Endothelial cell of umbilical vein (primary cell): ENCODE measurements at regions not wholly inside any gene's neighbourhood (a gene's known extent, or its start where the extent isn't known, plus 50 kb on each side); places are given as distances from the start of the nearest gene placed in this dataset.

Source experiments
- BruUV-seq: library from RNA; stranded (reverse); fragments of 400-500 nt; replicated peaks from 2 replicates; lab custom pipeline; 2021; lab: Mats Ljungman, UMichigan
- CTCF ChIA-PET: fragments of 300-600, 350-600 bp; sonication (Branson Sonifier 250); formaldehyde crosslinking; loops from one replicate; lab custom pipeline; 2021; ENCODE audit warnings: antibody characterized with exemption, inconsistent platforms; lab: Charles Lee
- POLR2A ChIA-PET: fragments of 300-600, 350-600 bp; sonication (Branson Sonifier 250); formaldehyde crosslinking; loops from one replicate; lab custom pipeline; 2021; ENCODE audit warnings: antibody characterized with exemption, inconsistent platforms; lab: Charles Lee
- DNase-seq: peaks from one replicate; pipeline ENCODE4 v3.0.0-alpha.2; 2011; ENCODE audit warnings: low read depth, low spot score
- FAIRE-seq: peaks from 2 replicates; lab custom pipeline; 2011; peaks lifted over from hg19 to GRCh38; lab: Jason Lieb, UNC
- H2AFZ ChIP-seq: 2 replicates; pipeline ENCODE4 v1.6.0; 2012; ENCODE audit warnings: low read depth, low read length, control low read depth, inconsistent platforms
- H3K27ac ChIP-seq: 2 replicates; pipeline ENCODE4 v1.5.1; 2011; ENCODE audit warnings: low read depth, mild to moderate bottlenecking, control low read depth, low read length, moderate library complexity; ENCODE audit not compliant: insufficient read depth
- H3K27me3 ChIP-seq, 2 experiments: 2 replicates each; pipeline versions ENCODE4 v1.6.0 to v1.6.1; 2011; ENCODE audit warnings: low read length in 2 of 2, mixed read lengths in 1 of 2; ENCODE audit not compliant: control insufficient read depth in 2 of 2, insufficient read depth in 2 of 2
- H3K36me3 ChIP-seq, 2 experiments: 2 replicates in 1 of 2; 3 replicates in 1 of 2; pipeline ENCODE4 v1.5.1; 2011; ENCODE audit warnings: low read length in 2 of 2, mild to moderate bottlenecking in 1 of 2, moderate library complexity in 1 of 2; ENCODE audit not compliant: control insufficient read depth in 2 of 2, insufficient read depth in 2 of 2; ENCODE audit errors: extremely low read depth in 1 of 2
- H3K4me1 ChIP-seq: 3 replicates; pipeline ENCODE4 v1.5.1; 2011; ENCODE audit warnings: mild to moderate bottlenecking, low read length; ENCODE audit not compliant: control insufficient read depth, insufficient read depth; ENCODE audit errors: extremely low read depth
- H3K4me2 ChIP-seq: 2 replicates; pipeline ENCODE4 v1.6.1; 2011; ENCODE audit warnings: low read length, control low read depth, mixed read lengths; ENCODE audit not compliant: insufficient read depth
- H3K4me3 ChIP-seq, 3 experiments: fragments of 200-600 bp in 1 of 3; sonication (generic), shearing (Covaris generic) in 1 of 3; replicated peaks in 1 of 3; 2 replicates each; pipeline ENCODE4 v1.5.1; 2011 to 2016; ENCODE audit warnings: control low read depth in 3 of 3, low read length in 3 of 3, mild to moderate bottlenecking in 2 of 3, inconsistent platforms in 1 of 3, low read depth in 1 of 3, moderate library complexity in 1 of 3; ENCODE audit not compliant: insufficient read depth in 1 of 3
- H3K79me2 ChIP-seq: 2 replicates; pipeline ENCODE4 v1.6.0; 2012; ENCODE audit warnings: low read length, inconsistent platforms; ENCODE audit not compliant: control insufficient read depth, insufficient read depth
- H3K9ac ChIP-seq: replicated peaks from 2 replicates; pipeline ENCODE3; 2011; ENCODE audit warnings: low read length, control low read depth; ENCODE audit not compliant: insufficient read depth; ENCODE audit errors: extremely low read depth
- H3K9me1 ChIP-seq: replicated peaks from 3 replicates; pipeline ENCODE4 v1.6.0; 2011; ENCODE audit warnings: mild to moderate bottlenecking, low read length; ENCODE audit not compliant: control insufficient read depth, insufficient read depth; ENCODE audit errors: extremely low read depth
- H3K9me3 ChIP-seq: replicated peaks from 2 replicates; pipeline ENCODE4 v1.5.1; 2012; ENCODE audit warnings: low read length, inconsistent platforms; ENCODE audit not compliant: control insufficient read depth, insufficient read depth
- H4K20me1 ChIP-seq: replicated peaks from 2 replicates; pipeline ENCODE3; 2011; ENCODE audit warnings: mild to moderate bottlenecking, low read length; ENCODE audit not compliant: control insufficient read depth, insufficient read depth; ENCODE audit errors: extremely low read depth
- CTCF ChIP-seq, 2 donors: IDR thresholded peaks; 1 replicate in 1 of 2; 2 replicates in 1 of 2; pipeline ENCODE4 v1.5.1; 2011; ENCODE audit warnings: low read length in 2 of 2, mild to moderate bottlenecking in 2 of 2, moderate library complexity in 2 of 2, control low read depth in 1 of 2, inconsistent platforms in 1 of 2, low read depth in 1 of 2; ENCODE audit not compliant: insufficient read depth in 1 of 2; ENCODE audit errors: extremely low read depth in 1 of 2
- EZH2 ChIP-seq: IDR thresholded peaks from 2 replicates; pipeline ENCODE4 v1.6.1; 2012; ENCODE audit warnings: borderline replicate concordance, low read depth, mild to moderate bottlenecking, moderate library complexity, low read length, inconsistent platforms; ENCODE audit not compliant: severe bottlenecking
- FOS ChIP-seq: IDR thresholded peaks from 2 replicates; pipeline ENCODE4 v1.6.1; 2011; ENCODE audit warnings: mild to moderate bottlenecking, low read length, moderate library complexity, borderline replicate concordance; ENCODE audit not compliant: insufficient read depth
- GATA2 ChIP-seq: IDR thresholded peaks from 2 replicates; pipeline ENCODE4 v1.7.0; 2011; ENCODE audit warnings: low read depth, mild to moderate bottlenecking, moderate library complexity, mixed read lengths, low read length; ENCODE audit not compliant: insufficient read length, insufficient read depth
- JUN ChIP-seq: IDR thresholded peaks from 2 replicates; pipeline ENCODE4 v1.6.1; 2011; ENCODE audit warnings: borderline replicate concordance, low read depth; ENCODE audit not compliant: insufficient read length, insufficient read depth
- MAX ChIP-seq: IDR thresholded peaks from 2 replicates; pipeline ENCODE4 v1.6.1; 2011; ENCODE audit not compliant: insufficient read depth, insufficient read length
- MYC ChIP-seq: IDR thresholded peaks from one replicate; pipeline ENCODE4 v1.6.1; 2011; ENCODE audit warnings: mild to moderate bottlenecking, low read depth, low read length
- POLR2A ChIP-seq: IDR thresholded peaks from 2 replicates; pipeline ENCODE4 v1.6.1; 2012; ENCODE audit warnings: low read depth, mild to moderate bottlenecking, control low read depth, low read length
- POLR2AphosphoS5 ChIP-seq: IDR thresholded peaks from 2 replicates; pipeline ENCODE4 v1.6.1; 2012; ENCODE audit warnings: low read depth, mild to moderate bottlenecking, control low read depth, low read length, moderate library complexity; ENCODE audit not compliant: insufficient read depth
- dilution Hi-C: fragments of 300-500 bp; cut with MboI; formaldehyde crosslinking; loops from one replicate; pipeline ENCODE4 v1.15.0; 2019; ENCODE audit warnings: low sequenced_read_pairs; ENCODE audit not compliant: extremely low pct_ligation_motif_present
- intact Hi-C: fragments of 100-400 bp; cut with micrococcal nuclease; formaldehyde crosslinking; loops from one replicate; pipeline ENCODE4 v1.10.0; 2022

DNA sequence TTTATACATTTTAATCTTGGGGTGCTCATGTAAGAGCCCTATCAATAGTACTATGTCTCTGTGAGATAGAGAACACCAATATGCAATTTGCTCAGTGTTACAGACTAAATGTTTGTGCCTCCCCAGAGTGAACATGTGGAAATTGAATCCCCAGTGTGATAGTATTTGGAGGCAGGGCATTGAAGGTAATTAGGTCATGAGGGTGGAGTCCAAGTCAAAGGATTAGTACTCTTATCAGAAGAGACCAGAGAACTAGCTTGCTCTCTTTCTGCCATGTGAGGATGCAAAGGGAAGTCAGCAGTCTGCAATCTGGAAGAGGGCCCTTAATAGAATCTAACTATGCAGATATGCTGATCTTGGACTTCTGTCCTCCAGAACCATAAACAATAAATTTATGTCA is 1317.0 kb downstream of the STIM2 start:
- H3K36me3 ChIP-seq: no peaks in the 10 kb centered on the region
- BruUV-seq: no TSS peak
- POLR2A ChIA-PET: no interaction called here

DNA sequence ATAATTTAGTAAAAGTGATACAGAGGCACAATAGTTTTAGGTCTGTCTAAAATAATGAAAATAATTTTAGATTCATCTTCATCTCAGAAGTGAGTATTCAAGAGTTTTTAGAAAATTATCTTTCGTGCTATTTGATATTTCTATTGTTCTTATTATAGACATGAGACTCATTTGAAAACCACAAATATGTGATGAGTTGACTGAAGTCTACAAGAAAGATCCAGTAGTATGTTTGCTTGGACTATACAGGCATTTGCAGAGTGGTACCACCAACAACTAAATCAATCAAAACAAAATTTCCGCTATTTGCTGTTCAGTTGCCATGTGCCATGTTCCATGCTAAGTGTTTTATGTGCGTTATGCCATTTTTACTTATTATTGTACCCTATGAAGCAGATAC is 1318.5 kb downstream of the STIM2 start:
- H3K4me1 ChIP-seq: no peaks in the 10 kb centered on the region
- no peaks in the 10 kb centered on the region for H3K9me1 ChIP-seq
- FAIRE-seq (no peak), DNase-seq (no peak)
- H3K9me3 ChIP-seq: no peaks in the 10 kb centered on the region
- dilution Hi-C loops (no loop called here), intact Hi-C loops (no loop called here)
- H3K27me3 ChIP-seq: no peaks in the 10 kb centered on the region
- H3K4me3 ChIP-seq: no peak overlapping the region
- TF ChIP-seq JUN (no peak), EZH2 (no peak), POLR2A (no peak), MAX (no peak), GATA2 (no peak), FOS (no peak), POLR2AphosphoS5 (no peak), MYC (no peak), CTCF (IDR thresholded peaks at IDR 0.05; ENCODE audit: extremely low read depth in 1 of 2, insufficient read depth in 1 of 2, low read depth in 1 of 2, low read length in 2 of 2) (no peak)
- ChIA-PET CTCF (no interaction called here), POLR2A (no interaction called here)
- H3K4me2 ChIP-seq: no peak overlapping the region
- no peaks in the 10 kb centered on the region for H3K79me2 ChIP-seq
- H4K20me1 ChIP-seq: no peaks in the 10 kb centered on the region
- no TSS peak for BruUV-seq
- H3K9ac ChIP-seq: no peak overlapping the region
- H2AFZ ChIP-seq: no peak overlapping the region
- no peaks in the 10 kb centered on the region for H3K36me3 ChIP-seq
- no peak overlapping the region for H3K27ac ChIP-seq

More for the DNA sequence above, 1317.0 kb downstream of the STIM2 start:
- no peak overlapping the region for H3K9ac ChIP-seq
- H3K4me1 ChIP-seq: no peaks in the 10 kb centered on the region
- CTCF ChIA-PET: no interaction called here
- no peaks in the 10 kb centered on the region for H3K27me3 ChIP-seq
- no peak for DNase-seq
- no peak for FAIRE-seq
- H3K79me2 ChIP-seq: no peaks in the 10 kb centered on the region
- H2AFZ ChIP-seq: no peak overlapping the region
- dilution Hi-C loops: no loop called here
- no peak overlapping the region for H3K27ac ChIP-seq
- intact Hi-C loops: no loop called here
- H3K4me3 ChIP-seq: no peak overlapping the region
- H3K9me3 ChIP-seq: no peaks in the 10 kb centered on the region
- no peaks in the 10 kb centered on the region for H4K20me1 ChIP-seq
- H3K4me2 ChIP-seq: no peak overlapping the region
- no peak for TF ChIP-seq FOS
- H3K9me1 ChIP-seq: no peaks in the 10 kb centered on the region
